ENCODE measurements at regions not wholly inside any gene's neighbourhood (a gene's known extent, or its start where the extent isn't known, plus 50 kb on each side); places are given as distances from the start of the nearest gene placed in this dataset.
"Not testable (repeated sequence)": the region's sequence is repeated elsewhere in the genome, so short reads cannot be mapped to it uniquely, and the experiment has no call there.

DNA sequence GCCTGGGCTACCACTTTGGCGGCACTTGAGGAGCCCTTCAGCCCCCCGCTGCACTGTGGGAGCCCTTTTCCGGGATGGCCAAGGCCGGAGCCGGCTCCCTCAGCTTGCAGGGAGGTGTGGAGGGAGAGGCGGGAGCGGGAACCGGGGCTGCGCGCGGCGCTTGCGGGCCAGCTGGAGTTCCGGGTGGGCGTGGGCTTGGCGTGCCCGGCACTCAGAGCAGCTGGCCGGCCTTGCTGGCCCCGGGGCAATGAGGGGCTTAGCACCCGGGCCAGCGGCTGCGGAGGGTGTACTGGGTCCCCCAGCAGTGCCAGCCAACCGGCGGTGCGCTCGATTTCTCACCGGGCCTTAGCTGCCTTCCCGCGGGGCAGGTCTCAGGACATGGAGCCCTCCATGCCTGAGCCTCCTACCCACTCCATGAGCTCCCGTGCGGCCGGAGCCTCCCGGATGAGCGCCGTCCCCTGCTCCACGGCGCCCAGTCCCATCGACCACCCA, 1602.9 kb upstream of the PCDH7 start:
- H3K4me3 ChIP-seq (ENCODE audit: low read depth, low read length) = not testable (repeated sequence)

DNA sequence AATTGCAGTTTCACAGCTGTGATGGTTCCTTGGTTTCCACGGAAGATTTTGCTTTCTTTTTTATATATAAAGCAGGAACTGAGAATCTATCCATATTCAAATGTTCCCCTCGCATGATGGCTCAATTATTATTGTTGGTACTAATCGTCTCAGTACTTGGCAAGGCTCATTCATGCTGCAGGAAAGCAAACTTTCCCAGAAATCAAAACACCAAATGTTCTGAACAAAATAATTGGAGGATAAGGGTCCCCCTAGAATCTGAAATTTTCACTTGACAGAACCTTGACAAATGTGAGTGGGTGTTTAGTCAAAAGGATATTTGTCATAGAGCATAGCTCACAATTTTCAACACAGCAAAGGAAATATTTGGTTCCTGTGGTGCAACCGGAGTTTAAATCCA, 1598.6 kb upstream of the PCDH7 start:
- no peak overlapping the region for H3K4me3 ChIP-seq (ENCODE audit: low read depth, low read length)

DNA sequence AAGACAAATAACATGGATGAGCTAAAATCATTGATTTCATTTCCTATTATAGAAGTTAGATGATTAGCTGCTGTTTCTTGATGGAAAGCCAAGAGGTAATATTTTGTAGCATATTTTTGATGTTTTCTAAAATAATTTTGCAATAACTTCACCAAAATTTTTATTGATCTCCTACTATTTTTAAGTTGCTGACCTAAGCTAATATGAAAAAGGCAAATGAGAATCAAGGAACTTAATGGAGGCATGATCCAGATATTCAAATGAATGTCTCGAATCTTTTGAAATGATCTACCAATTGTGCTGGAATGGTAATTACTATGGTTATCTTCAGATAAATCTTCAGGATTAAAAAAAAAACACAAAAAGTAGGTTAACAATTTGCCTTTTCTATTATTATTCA, 1591.4 kb upstream of the PCDH7 start:
- H3K4me3 ChIP-seq (ENCODE audit: low read depth, low read length) = no peak overlapping the region

- H3K4me3 ChIP-seq (ENCODE audit: low read depth, low read length) = no peak overlapping the region
These were observed 1588.9 kb upstream of the PCDH7 start for GRCh38 chr4:29131304-29131703.

- H3K4me3 ChIP-seq (ENCODE audit: low read depth, low read length) = no peak overlapping the region
These were observed 1577.5 kb upstream of the PCDH7 start for GRCh38 chr4:29142708-29143107.

DNA sequence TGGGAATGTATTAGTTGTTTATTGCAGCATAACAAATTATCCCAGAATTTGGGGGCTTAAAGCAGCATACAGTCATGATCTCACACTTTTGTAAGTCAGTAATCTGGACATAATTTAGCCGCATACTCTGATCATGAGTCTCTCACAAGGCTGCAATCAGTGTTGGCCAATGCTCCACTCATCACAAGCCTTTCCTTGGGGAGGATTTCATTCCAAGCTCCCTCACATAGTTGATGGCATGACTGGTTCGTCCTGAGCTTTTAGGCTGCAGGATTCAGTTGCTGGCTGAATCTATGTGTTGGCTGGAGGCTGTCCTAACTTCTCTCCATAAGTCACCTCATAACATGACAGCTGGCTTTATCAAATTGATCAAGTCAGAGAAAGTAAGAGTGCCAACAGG, 1568.6 kb upstream of the PCDH7 start:
- H3K4me3 ChIP-seq (ENCODE audit: low read depth, low read length) = no peak overlapping the region

DNA sequence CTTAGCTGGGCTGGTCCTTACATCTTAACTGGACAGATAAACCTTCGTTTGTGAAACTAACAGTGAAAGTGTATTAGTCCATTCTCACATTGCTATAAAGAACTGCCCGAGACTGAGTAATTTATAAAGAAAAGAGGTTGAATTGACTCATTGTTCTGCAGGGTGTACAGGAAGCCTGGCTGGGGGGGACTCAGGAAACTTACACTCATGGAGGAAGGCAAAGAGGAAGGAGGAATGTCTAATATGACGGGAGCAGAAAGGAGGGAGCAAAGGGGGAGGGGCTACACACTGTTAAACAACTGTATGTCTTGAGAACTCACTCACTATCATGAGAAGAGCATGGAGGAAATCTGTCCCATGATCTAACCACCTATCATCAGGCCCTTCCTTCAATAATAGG, 1566.5 kb upstream of the PCDH7 start:
- H3K4me3 ChIP-seq (ENCODE audit: low read depth, low read length) = no peak overlapping the region

DNA sequence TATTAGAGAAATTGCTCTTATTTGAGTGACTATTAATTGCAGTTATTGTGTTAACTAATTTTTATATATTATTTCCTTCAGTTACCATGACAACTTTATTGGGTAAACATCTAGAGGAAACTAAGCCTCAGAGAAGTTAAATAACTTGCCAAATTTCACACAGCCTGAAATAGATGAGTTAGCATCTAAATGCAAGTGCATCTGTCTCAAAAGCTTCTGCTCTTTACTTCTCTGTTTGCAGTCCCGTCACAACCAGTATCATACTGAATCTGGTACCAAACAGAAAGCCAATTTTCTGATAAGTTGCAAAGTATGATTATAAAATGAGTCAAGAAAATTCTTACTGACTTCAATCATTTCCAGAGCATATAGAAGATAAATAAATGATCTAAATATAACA, 1544.9 kb upstream of the PCDH7 start:
- H3K4me3 ChIP-seq (ENCODE audit: low read depth, low read length) = no peak overlapping the region

GRCh38 chr4:29199025-29199424, 1521.1 kb upstream of the PCDH7 start:
- H3K4me3 ChIP-seq (ENCODE audit: low read depth, low read length) = no peak overlapping the region

GRCh38 chr4:29199485-29199884, 1520.7 kb upstream of the PCDH7 start:
- H3K4me3 ChIP-seq (ENCODE audit: low read depth, low read length) = no peak overlapping the region

- no peak overlapping the region for H3K4me3 ChIP-seq (ENCODE audit: low read depth, low read length)
These were observed 1507.1 kb upstream of the PCDH7 start for GRCh38 chr4:29213020-29213419.

DNA sequence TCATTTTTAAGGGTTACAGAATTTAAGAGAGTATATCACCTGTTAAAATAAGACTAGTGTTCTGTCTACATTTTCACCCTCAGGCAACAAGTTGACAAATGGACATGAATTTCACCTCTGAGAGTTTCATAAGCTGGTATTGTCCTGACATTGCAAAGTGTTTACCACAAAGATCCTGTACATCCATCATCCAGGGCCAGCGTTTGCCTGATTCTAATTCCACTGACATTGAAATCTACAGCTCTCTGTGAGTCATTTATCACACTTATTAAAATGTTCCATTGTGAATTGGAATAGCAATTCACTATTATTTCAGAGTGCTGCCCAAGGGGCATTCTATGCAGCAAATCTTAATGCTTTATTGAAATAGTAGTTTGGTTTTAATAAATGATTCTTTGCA, 1499.4 kb upstream of the PCDH7 start:
- H3K4me3 ChIP-seq (ENCODE audit: low read depth, low read length) = no peak overlapping the region

DNA sequence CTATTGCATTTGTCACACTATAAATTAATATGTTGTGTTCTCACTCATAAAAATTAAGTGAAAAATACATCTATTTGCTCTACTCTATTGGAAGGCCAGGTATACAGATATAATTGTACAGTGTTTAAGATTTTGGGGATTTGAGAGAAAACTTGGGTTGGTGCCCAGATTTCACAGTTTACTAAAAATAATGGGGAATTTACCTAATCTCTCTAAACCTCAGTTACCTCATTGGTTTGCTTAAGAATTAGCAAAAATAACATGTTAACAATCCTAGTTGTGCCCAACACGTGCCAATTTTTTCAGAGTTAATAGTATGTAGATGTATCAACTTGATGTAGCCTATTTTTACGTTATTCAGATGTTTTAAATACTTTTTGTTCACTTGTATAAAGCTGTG, 1495.3 kb upstream of the PCDH7 start:
- H3K4me3 ChIP-seq (ENCODE audit: low read depth, low read length) = no peak overlapping the region

DNA sequence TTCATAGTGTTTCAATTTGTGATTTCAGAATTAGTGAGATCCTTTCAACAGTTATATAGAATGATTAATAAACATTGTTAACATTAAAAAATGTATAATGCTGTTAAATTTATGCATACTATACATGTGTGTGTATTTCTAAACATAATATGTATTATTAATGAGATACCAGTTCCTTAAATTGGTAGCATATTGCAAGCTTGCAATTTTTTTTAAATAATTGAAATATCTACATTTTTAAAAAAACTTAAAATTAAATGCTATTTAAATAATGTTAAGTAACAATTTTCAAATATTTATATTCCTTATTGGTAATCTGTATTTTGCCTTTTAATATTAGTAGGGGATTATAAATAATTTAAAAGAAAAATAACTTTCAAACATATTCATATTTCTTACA, 1479.5 kb upstream of the PCDH7 start:
- no peak overlapping the region for H3K4me3 ChIP-seq (ENCODE audit: low read depth, low read length)

DNA sequence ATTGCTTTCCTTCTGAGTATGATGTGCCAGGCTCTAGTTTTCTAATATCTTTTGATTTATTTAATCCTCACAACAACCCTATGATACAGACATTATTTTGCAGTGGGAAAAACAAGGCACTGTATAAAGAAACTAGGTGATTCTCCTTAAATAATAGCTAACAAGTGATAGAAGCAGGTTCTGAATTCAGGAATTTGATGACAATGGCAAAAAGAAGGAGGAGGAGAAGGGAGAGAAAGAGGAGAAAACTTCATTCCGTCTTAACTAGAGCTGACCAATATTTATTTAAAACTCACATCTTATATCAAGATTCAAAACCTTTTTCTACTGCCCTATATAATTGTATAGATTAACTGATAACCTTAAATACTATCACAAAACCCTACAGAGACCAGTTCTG, 1477.1 kb upstream of the PCDH7 start:
- H3K4me3 ChIP-seq (ENCODE audit: low read depth, low read length) = no peak overlapping the region

- H3K4me3 ChIP-seq (ENCODE audit: low read depth, low read length) = no peak overlapping the region
These were observed 1476.3 kb upstream of the PCDH7 start for GRCh38 chr4:29243851-29244250.

DNA sequence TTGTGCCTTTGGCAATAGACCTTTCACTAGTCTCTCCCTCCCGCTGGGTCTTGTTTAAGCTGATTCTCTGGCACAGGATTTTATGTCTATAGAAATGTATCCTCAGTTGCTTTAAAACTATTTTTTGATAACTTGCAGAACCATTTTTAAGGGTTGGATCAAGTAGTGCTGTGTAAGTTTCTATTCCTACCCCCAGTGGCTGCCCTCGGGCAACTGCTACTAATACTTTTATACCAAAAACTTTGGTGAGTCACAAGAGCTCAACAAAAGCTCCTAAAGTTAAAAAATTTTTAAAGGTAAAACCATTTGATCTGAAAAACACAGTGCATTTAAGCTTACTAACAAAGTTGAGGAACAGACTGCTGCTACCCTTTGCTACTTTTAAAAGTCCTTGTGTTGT, 1460.6 kb upstream of the PCDH7 start:
- no peak overlapping the region for H3K4me3 ChIP-seq (ENCODE audit: low read depth, low read length)

DNA sequence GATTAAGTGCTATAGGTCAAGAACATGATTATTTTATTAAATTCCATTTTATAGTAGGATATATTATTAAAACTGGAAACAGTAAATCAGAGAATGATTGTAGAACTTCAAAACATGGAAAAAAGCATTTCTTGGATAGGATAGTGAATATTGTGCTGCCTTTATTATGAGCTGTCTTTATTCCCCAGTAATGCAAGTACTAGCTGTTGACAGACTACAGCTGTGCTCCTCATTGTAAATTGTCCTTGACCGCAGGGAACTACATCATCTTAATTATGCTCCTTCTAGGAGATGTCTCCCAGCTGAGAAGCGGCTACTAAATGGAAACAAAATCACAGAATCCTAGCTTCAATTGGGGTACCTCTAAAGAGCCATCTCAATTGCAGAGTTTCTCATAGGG, 1457.2 kb upstream of the PCDH7 start:
- no peak overlapping the region for H3K4me3 ChIP-seq (ENCODE audit: low read depth, low read length)

- no peak overlapping the region for H3K4me3 ChIP-seq (ENCODE audit: low read depth, low read length)
These were observed 1444.0 kb upstream of the PCDH7 start for GRCh38 chr4:29276150-29276549.

- no peak overlapping the region for H3K4me3 ChIP-seq (ENCODE audit: low read depth, low read length)
These were observed 1442.8 kb upstream of the PCDH7 start for GRCh38 chr4:29277381-29277780.

DNA sequence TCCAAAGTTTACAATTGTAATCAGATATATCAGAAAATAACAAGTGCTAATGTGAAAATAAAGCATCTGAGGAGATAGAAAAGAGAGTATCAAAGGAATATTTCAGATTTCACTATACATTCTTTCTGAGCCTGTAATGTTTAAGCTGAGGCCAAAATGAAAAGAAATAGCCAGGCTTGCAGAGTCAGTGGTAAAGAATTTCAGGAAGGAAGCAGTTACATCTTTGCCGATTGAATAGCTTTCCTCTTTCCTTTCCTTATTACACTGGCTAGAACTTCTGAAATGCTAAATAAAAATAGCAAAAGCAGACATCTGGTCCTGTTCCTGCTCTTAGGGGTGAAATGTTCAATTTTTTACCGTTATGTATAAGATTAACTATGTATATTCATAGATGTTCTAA, 1441.6 kb upstream of the PCDH7 start:
- H3K4me3 ChIP-seq (ENCODE audit: low read depth, low read length) = no peak overlapping the region

- no peak overlapping the region for H3K4me3 ChIP-seq (ENCODE audit: low read depth, low read length)
These were observed 1431.1 kb upstream of the PCDH7 start for GRCh38 chr4:29289118-29289517.

GRCh38 chr4:29295280-29295679, 1424.9 kb upstream of the PCDH7 start:
- no peak overlapping the region for H3K4me3 ChIP-seq (ENCODE audit: low read depth, low read length)

DNA sequence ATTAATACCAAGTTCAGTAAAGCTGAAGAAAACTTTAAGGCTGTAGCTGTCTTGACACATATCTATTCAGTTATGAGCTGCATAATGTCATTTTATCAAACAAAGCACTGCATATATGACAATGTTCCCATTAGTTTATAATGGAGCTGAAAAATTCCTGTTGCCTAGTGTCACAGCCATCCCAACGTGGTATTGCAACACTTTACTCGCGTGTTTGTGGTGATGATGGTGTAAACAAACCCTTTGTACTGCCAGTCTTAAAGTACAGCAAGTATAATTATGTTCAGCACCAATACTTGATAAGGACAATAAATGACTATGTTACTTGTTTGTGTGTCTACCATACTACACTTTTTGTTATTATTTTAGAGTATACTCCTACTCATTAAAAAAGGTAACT, 1415.6 kb upstream of the PCDH7 start:
- no peak overlapping the region for H3K4me3 ChIP-seq (ENCODE audit: low read depth, low read length)
